ENCODE measurements at regions not wholly inside any gene's neighbourhood (a gene's known extent, or its start where the extent isn't known, plus 50 kb on each side); places are given as distances from the start of the nearest gene placed in this dataset.

GRCh38 chr11:45500451-45500850 lies 165.0 kb downstream of the CHST1 start:
- TF ChIP-seq CTCF (IDR thresholded peaks at IDR 0.05 in 4 of 5, conservative IDR thresholded peaks at IDR 0.05 in 1 of 5) (no peak), POLR2A (IDR thresholded peaks at IDR 0.05) (no peak)
